ENCODE measurements at regions not wholly inside any gene's neighbourhood (a gene's known extent, or its start where the extent isn't known, plus 50 kb on each side); places are given as distances from the start of the nearest gene placed in this dataset.

- H3K4me1 ChIP-seq (ENCODE audit: control insufficient read depth in 1 of 2, insufficient read depth in 2 of 2, low read length in 2 of 2) = peaks cover 19 to 31% of the 10 kb centered on the region in 2 donors
- DNase-seq = no peak
- no peak for TF ChIP-seq CTCF (IDR thresholded peaks at IDR 0.05)
- no peaks in the 10 kb centered on the region for H3K36me3 ChIP-seq (replicated peaks in 1 of 2; ENCODE audit: control insufficient read depth in 1 of 2, insufficient read depth in 2 of 2, low read length in 2 of 2)
- H4K20me1 ChIP-seq (ENCODE audit: insufficient read depth, low read length) = no peaks in the 10 kb centered on the region
- H3K36me3 Mint-ChIP-seq = no peaks in the 10 kb centered on the region
- H3K9me3 ChIP-seq (replicated peaks in 1 of 2; ENCODE audit: control insufficient read depth in 1 of 2, insufficient read depth in 1 of 2, low read length in 2 of 2) = no peaks in the 10 kb centered on the region
- H3K27ac ChIP-seq (ENCODE audit: low read depth in 1 of 2, low read length in 2 of 2) = no peak overlapping the region
- H3K4me2 ChIP-seq (replicated peaks; ENCODE audit: extremely low read depth, low read length, poor library complexity, severe bottlenecking) = peak overlapping the region; percentile 42
- H3K4me1 Mint-ChIP-seq = peaks cover 35% of the 10 kb centered on the region
- H3K27ac Mint-ChIP-seq = no peak overlapping the region
- H3K9me3 Mint-ChIP-seq = peaks cover 0 to 3% (median 0%) of the 10 kb centered on the region in 7 donors
- intact Hi-C loops (cut with micrococcal nuclease) = loop anchor here in 1 of 2 donors (5.0 kb wide), 1 partner anchor 327 kb away; no protein-coding TSS in a partner anchor
- no peaks in the 10 kb centered on the region for H3K27me3 ChIP-seq (ENCODE audit: control insufficient read depth in 2 of 2, insufficient read depth in 2 of 2, low read length in 2 of 2)
- no peak overlapping the region for H3K4me3 Mint-ChIP-seq
- H3K4me3 ChIP-seq (replicated peaks in 1 of 3; ENCODE audit: low read depth in 2 of 3, low read length in 3 of 3) = peak overlapping the region in 1 of 3 experiments; percentile 18
- no peaks in the 10 kb centered on the region for H3K79me2 ChIP-seq (ENCODE audit: insufficient read depth, low read length)
- peaks cover 2 to 8% (median 3%) of the 10 kb centered on the region in 3 donors for H3K27me3 Mint-ChIP-seq (ENCODE audit: low read depth in 3 of 3)
- H2AFZ ChIP-seq (ENCODE audit: insufficient read depth, low read depth, low read length, poor library complexity, severe bottlenecking) = peak overlapping the region; percentile 66
- H3K9ac ChIP-seq (ENCODE audit: insufficient read depth, low read length, poor library complexity, severe bottlenecking) = no peak overlapping the region
These were observed 57.5 kb downstream of the FHIP2A start for GRCh38 chr10:114879093-114879492.

GRCh38 chr10:114879541-114880158 lies 58.1 kb downstream of the FHIP2A start:
- Histone ChIP-seq H3K36me3 (replicated peaks in 1 of 2; ENCODE audit: control insufficient read depth in 1 of 2, insufficient read depth in 2 of 2, low read length in 2 of 2) (no peaks in the 10 kb centered on the region), H3K9ac (ENCODE audit: insufficient read depth, low read length, poor library complexity, severe bottlenecking) (no peak overlapping the region), H4K20me1 (ENCODE audit: insufficient read depth, low read length) (no peaks in the 10 kb centered on the region), H3K79me2 (ENCODE audit: insufficient read depth, low read length) (no peaks in the 10 kb centered on the region), H3K4me3 (replicated peaks in 1 of 3; ENCODE audit: low read depth in 2 of 3, low read length in 3 of 3) (peak overlapping the region in 1 of 3 experiments; percentile 18), H3K9me3 (replicated peaks in 1 of 2; ENCODE audit: control insufficient read depth in 1 of 2, insufficient read depth in 1 of 2, low read length in 2 of 2) (no peaks in the 10 kb centered on the region), H3K4me1 (ENCODE audit: control insufficient read depth in 1 of 2, insufficient read depth in 2 of 2, low read length in 2 of 2) (peaks cover 18 to 31% of the 10 kb centered on the region in 2 donors), H3K27ac (ENCODE audit: low read depth in 1 of 2, low read length in 2 of 2) (no peak overlapping the region), H2AFZ (ENCODE audit: insufficient read depth, low read depth, low read length, poor library complexity, severe bottlenecking) (peak overlapping the region; percentile 66), H3K27me3 (ENCODE audit: control insufficient read depth in 2 of 2, insufficient read depth in 2 of 2, low read length in 2 of 2) (no peaks in the 10 kb centered on the region), H3K4me2 (replicated peaks; ENCODE audit: extremely low read depth, low read length, poor library complexity, severe bottlenecking) (peak overlapping the region; percentile 42)
- H3K27ac Mint-ChIP-seq = no peak overlapping the region
- 0% methylated on average over 4 of the region's 13 CpGs for WGBS (ENCODE audit: insufficient coverage)
- intact Hi-C loops (cut with micrococcal nuclease) = loop anchor here in 1 of 2 donors (5.0 kb wide), 1 partner anchor 327 kb away; no protein-coding TSS in a partner anchor
- H3K4me3 Mint-ChIP-seq = peak overlapping the region; percentile 61 to 84
- peak; percentile 83 for TF ChIP-seq CTCF (IDR thresholded peaks at IDR 0.05)
- H3K4me1 Mint-ChIP-seq = peaks cover 35% of the 10 kb centered on the region
- peaks cover 0 to 3% (median 0%) of the 10 kb centered on the region in 7 donors for H3K9me3 Mint-ChIP-seq
- H3K27me3 Mint-ChIP-seq (ENCODE audit: low read depth in 3 of 3) = peaks cover 2 to 8% (median 3%) of the 10 kb centered on the region in 3 donors
- DNase-seq = peak; percentile 8 to 22 (median 19)
- H3K36me3 Mint-ChIP-seq = no peaks in the 10 kb centered on the region

Measured in CD14-positive monocyte (primary cell).